Hindlimb muscle (tissue), 1 donor: ENCODE measurements at regions not wholly inside any gene's neighbourhood (a gene's known extent, or its start where the extent isn't known, plus 50 kb on each side); places are given as distances from the start of the nearest gene placed in this dataset.
A peak's percentile ranks its signal among the peaks of the same experiment; 100 is the strongest.
"Not testable (repeated sequence)": the region's sequence is repeated elsewhere in the genome, so short reads cannot be mapped to it uniquely, and the experiment has no call there.

Experiments
- DNase-seq: peaks from one replicate; pipeline ENCODE4 v3.0.0-alpha.2; 2013

DNA sequence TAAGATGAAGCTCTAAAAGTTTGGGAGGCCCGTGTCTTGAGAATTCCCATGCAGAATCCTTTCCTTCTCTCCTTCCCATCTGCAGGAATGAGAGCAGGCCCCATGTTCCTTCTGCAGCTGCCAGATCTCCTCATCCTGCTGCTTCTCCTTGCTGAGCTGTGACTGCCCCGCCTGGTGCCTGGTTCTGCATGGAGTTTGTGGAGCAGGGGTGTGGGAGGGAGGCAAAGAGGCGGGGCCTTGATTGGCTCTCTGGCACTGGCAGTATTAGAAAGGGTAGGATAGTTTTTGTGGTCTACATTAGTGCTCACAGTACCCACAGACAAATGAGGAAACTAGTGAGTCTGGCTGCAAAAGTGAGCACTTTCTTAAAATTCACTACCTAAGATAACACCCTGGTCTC is 91.1 kb upstream of the CLPB start:
- no peak for DNase-seq

DNA sequence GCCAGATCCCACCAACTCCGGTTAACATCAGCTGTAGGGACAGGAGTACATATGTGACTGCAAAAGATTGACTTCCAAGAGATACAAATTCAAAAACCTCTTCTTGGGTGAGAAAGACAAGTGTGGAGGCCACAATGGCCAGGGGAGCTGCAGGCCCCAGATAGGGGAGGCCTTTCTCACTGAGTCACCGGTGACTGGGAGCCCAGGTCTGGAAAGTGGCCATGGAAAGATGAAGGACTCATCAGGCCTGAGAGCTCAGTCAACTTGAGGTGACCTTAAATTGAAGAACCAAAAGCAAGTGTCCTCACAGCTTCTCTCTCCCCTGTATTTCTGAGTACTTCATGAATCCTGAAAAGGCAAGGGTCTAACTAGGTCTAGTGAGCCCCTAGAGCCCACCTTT is 90.4 kb upstream of the CLPB start:
- DNase-seq: no peak

DNA sequence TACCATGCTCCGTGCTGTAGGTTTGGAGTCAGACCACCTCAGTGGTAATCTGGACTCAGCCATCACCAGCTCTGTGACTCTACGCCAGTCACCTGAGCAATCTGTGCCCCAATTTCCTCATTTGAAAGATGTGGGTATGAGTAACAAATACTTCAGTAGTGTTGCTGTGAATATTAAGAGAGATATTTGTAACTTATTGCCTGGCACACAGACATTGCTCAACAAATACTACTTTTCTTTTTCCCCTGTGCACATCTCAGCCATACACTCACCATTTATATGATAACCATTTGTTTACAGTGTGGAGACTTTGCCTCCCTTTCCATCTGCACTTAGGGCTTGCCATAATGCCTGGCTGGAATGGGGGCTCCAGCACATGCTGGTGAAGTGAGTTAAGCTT is 89.7 kb upstream of the CLPB start:
- DNase-seq: no peak

DNA sequence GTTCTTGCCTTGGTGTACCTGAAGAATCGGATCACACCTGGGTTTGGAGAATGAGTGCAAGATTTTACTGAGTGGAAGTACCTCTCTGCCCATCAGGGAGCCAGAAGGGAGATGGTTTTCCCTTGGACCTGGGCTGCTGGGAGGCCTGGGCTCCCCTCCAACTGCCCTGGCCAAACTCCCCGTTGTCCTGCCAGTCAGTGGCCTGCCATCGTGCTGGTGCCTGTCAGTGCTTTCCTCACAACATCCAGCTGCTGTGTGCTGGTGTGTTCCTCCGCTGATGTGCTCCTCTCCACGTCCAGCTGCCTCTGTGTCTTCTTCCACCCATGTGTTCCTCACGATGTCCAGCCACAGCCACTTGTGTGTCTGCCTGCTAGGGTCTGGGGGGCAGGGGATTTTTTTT is 87.9 kb upstream of the CLPB start:
- DNase-seq: no peak

DNA sequence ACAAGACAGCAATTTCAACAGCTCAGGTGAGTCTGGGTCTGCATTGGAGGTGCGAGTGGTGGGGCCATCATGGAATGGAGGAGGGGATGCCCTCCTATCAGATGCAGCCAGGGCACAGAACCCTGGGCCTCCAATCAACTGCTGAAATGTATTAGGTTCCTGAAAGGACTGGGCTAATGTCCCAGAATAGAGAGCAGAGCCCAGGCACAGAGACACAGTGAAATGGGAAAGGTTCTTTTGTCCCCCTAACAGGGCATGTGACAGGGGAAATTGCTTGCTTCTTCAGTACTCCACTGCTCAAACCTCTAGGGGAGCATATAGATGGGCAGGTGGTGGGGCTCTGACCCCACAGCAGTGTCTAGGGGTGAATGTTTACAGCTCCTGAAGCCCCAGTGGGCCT is 87.3 kb upstream of the CLPB start:
- DNase-seq: no peak

DNA sequence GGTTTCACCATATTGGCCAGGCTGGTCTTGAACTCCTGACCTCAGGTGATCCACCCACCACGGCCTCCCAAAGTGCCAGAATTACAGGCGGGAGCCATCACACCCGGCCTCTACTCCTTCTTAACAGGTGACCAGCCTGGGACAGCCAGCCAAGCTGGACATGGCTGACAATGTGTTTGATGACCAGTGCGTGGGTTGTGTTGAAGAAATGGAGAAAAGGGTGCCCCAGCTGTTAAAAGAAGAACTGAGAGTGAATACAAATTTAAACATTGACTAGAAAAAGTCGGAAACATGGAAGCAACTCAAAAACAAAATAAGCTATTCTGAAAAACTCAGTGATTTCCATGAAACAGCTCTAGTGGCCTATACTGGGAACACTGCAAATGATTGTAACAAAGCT is 86.5 kb upstream of the CLPB start:
- DNase-seq: no peak

DNA sequence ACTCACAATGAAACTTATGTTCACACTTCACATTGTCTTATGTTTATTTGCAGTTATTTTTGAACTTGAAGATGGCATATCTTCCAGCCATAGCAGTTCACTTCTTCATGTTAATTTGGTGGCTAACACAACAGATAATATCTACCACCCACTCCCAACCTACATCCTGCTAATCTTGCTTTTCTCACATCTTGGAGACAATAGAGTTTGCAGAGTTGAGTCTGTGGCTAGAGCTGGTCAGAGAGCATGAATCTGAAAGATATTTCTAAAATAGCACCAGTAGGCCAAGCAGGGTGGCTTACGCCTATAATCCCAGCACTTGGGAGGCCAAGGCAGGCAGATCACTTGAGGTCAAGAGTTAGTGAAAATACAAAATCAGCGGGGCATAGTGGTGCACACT is 85.6 kb upstream of the CLPB start:
- DNase-seq: not testable (repeated sequence)

DNA sequence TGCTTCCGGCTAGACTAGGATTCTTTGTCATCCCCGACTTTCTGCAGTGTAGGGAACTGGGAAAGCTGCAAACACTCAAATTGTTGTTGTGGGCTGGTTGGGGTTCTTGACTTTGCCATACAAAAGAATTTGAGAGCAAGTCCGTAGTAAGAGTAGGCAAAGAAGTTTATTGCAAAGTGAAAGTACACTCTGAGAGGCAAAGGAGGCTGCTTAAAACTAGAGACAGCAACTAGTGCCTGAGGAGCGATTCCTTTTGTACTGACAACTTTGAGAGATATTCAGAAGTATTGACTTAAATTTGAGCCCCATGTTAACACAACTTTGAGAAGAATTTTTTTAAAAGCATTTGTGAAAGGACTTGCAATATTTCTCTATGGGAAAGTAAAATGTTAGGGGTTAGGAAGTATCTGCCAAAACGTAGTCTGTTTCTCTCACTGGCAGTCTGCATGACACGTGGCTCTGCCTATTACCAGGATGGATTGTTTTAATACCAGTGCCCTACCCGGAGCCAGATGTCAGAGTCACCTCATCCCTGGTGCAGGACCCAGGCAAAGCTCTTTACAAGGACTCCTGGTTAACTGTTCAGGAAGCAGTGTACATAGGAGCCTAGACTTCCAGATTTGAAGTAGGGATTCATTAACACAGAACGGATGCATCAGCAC is 85.0 kb upstream of the CLPB start:
- DNase-seq: no peak

DNA sequence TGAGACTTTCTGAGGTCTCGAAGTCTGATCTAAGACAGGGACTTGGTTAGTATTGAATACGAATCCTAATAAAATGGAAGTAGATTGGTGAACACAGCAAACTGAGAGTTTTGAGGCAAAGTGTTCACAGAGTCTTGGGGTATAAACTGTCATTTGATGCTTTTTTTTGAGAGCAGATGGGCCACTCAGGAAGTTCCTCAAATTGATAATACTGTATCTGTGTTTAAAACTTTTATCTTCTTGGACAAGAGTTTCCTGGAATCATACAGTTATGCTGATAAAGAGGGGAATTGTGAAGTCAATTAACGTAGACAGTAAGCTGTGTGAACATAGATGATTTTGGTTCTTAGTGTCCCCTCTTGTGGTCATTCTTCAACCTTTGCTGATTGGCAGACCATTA is 80.0 kb upstream of the CLPB start:
- no peak for DNase-seq

DNA sequence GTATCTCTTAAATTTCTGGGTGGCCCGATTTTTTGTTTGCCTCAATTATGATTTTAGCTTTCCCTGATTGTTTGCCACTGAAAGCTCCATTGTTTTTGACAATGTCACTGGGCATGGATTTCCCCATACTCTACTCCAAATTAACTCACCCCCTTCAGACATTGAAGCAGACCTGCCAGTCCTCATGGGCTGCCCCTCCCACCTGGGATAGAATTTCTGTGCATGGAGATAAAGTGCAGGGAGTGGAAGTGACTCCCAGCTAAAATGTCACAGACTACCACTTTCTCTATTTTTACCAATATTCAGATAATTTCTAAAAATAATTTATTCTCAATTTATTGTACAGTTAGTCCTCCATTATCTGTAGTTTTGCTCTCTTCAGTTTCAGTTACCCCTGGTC is 79.1 kb upstream of the CLPB start:
- no peak for DNase-seq

DNA sequence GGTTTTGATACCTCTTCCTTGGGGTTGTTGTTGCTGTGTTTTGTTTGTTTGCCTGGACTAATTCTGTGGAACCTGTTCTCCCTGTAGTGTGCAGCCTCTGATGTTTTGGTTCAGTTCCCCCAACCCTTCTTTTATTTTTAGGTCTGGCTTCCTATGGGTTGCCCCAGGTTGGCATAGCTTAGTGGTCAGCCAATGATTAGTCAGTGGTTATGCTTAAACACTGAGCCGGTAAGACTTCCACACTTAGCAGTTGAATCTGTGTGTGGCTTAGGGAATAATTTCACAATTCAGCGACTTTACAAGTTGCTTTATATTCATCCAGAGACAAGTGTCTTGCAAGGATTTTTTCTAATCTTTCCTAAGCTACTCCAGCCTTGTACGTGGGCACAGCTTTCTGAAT is 78.6 kb upstream of the CLPB start:
- no peak for DNase-seq

DNA sequence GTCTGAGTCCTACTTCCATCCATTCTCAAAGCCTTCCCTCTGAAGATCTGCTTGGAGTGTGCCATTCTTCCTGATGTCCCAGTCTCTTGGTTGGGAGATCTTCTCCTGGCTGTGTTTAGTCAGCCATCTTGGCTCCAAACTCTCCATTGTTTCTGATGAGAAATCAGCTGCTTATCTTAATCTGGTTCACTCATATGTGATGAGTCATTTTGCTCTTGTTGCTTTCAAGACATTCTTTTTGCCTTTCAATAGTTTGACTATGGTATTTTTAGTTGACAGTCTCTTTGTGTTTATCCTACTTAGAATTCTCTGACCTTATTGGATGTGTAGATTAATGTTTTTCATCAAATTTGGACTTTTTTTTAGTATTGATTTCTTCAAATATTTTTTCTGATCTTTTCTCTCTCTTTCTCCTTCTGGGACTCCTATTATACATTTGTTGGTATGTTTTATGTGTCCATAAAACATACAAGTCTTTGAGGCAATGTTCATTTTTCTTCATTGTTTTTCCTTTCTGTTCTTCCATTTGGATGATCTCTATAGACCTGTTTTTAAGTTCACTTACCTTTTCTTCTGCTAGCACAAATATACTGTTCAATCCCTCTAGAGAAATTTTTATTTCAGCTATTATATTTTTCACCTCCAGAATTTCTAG is 77.2 kb upstream of the CLPB start:
- DNase-seq: no peak

DNA sequence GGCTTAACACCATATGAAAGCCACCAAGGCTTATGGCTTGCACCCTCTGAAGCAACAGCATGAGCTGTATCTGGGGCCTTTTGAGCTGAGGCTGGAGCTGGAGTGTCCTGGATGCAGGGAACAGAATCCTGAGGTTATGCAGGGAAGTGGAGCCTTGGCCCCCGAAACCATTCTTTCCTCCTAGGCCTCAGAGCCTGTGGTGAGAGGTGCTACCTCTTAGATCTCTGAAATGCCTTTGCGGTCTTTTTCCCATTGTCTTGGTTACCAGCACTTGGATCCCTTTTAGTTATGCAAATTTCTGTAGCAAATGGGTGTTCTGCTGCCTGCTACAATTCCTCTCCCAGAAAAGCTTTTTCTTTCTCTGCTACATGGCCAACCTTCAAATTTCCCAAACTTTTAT is 72.7 kb upstream of the CLPB start:
- DNase-seq: no peak

DNA sequence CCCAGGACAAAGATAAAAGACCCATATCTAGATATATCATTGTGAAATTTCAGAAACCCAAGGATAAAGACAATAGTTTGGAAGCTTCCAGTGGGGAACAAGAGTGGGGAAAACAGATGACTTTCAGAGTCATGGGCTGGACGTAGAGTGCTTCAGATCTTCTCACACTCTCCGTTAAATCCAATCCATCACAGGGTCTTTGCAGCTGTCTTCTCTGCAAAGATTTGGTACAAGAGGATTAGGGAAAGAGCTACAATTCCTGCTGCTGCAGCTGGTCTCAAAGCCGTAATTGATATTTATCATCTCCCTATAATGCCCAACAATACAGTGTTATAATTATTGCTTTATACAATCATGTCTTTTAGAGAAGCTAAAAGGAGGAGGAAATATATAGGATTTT is 63.4 kb upstream of the CLPB start:
- DNase-seq: no peak

DNA sequence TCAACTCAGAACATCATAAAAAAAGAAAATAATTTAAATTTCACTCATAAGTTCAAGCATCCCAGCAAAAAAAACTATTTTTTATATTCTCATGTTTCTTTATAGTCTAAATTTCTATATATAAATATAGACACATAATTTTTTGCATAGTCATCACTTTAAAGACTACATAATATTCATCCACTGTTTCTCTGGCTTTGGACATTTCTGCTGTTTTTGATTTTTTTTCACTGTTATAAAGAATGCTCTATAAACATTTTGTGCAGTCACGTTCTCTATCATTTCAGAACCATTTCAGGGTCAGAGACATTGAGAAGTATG is 59.7 kb upstream of the CLPB start:
- no peak for DNase-seq

DNA sequence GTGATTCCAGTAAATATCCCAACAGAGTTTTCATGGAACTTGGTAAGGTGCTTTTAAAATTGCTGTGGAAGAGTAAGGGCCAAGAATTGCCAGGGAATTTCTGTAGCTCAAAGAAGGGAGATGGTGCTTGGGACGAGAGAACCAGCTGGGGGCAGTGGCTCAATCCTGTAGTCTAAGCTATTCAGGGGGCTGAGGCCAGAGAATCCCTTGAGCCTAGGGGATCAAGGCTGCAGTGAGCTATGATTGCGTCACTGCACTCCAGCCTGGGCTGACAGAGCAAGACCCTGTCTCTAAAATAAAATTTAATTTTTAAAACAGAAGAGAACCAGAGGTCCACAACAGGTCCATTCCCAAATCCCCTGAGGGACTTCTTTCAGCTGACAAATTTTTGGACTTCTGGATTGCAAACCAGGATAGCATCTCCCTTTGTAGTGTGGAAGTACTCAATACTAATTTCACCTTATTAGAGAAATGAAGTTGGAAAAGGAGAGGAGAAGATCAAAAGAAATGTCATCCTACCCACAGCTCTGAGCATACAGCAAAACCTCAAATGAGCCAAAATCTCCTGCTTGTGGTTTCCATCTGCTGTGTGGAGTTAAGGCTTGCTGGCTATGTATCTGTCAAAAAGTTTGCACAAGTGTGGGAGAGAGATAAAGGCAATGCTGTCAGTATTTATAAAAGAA is 59.2 kb upstream of the CLPB start:
- no peak for DNase-seq

DNA sequence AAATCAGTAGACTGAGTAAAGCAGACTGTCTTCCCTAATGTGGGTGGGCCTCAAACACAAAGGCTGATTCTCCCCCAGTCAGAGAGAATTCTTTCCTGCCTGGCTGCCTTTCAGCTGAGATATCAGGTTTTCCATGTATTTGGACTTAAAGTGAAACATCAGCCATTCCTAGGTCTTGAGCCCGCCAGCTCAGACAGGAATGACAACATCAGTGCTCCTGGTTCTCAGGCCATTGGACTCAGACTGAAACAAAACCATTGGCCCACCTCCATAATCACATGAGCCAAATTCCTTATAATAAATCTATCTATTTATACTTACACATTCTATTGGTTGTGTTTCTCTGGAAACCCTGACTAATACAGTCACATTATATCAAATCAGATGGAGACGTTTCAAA is 56.7 kb upstream of the CLPB start:
- DNase-seq: peak; percentile 21
